ENCODE measurements at regions not wholly inside any gene's neighbourhood (a gene's known extent, or its start where the extent isn't known, plus 50 kb on each side); places are given as distances from the start of the nearest gene placed in this dataset.

DNA sequence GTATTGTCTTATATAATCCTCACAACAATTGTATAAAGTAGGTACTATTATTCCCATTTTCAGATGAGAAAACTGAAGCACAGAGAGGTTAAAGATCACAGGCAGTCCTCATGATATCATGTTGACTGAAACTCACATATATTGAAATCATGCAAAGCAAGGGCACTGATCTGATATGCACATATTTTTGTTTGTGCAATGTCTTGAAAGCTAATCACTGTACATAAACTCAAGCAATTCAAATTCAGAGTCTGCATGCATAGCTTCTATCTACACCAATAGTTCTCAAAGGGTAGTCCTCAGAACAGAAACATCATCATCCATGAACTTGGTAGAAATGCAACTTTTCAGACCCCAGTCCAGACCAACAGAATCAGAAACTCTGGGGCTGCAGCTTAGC lies 119.2 kb upstream of the STT3B start:
- H4K20me1 ChIP-seq (ENCODE audit: insufficient read depth, low read length), result no peaks in the 10 kb centered on the region
- DNase-seq (ENCODE audit: insufficient read length, low spot score, missing footprints), result no peak
- TF ChIP-seq, protein P1, sequence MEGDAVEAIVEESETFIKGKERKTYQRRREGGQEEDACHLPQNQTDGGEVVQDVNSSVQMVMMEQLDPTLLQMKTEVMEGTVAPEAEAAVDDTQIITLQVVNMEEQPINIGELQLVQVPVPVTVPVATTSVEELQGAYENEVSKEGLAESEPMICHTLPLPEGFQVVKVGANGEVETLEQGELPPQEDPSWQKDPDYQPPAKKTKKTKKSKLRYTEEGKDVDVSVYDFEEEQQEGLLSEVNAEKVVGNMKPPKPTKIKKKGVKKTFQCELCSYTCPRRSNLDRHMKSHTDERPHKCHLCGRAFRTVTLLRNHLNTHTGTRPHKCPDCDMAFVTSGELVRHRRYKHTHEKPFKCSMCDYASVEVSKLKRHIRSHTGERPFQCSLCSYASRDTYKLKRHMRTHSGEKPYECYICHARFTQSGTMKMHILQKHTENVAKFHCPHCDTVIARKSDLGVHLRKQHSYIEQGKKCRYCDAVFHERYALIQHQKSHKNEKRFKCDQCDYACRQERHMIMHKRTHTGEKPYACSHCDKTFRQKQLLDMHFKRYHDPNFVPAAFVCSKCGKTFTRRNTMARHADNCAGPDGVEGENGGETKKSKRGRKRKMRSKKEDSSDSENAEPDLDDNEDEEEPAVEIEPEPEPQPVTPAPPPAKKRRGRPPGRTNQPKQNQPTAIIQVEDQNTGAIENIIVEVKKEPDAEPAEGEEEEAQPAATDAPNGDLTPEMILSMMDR (IDR thresholded peaks at IDR 0.05; ENCODE audit: extremely low read depth, low read depth, low read length), result no peak
- H3K4me3 ChIP-seq (ENCODE audit: insufficient read depth, low read length), result no peak overlapping the region
- H3K4me1 ChIP-seq (ENCODE audit: insufficient read depth, low read length), result no peaks in the 10 kb centered on the region
- no peak overlapping the region for H3K27ac ChIP-seq (ENCODE audit: low read depth, low read length)
- H3K4me2 ChIP-seq (ENCODE audit: insufficient read depth, low read length), result no peak overlapping the region
- H2AFZ ChIP-seq (ENCODE audit: low read length), result no peak overlapping the region
- H3K27me3 ChIP-seq (ENCODE audit: insufficient read depth, low read length), result no peaks in the 10 kb centered on the region
- no peaks in the 10 kb centered on the region for H3K36me3 ChIP-seq (ENCODE audit: insufficient read depth, low read length)
- no peaks in the 10 kb centered on the region for H3K79me2 ChIP-seq (ENCODE audit: insufficient read depth, low read length)
- H3K9me3 ChIP-seq (ENCODE audit: low read depth, low read length), result peaks cover under 1% of the 10 kb centered on the region

- Histone ChIP-seq H3K9me3 (ENCODE audit: low read depth, low read length) (peaks cover 2% of the 10 kb centered on the region), H3K36me3 (ENCODE audit: insufficient read depth, low read length) (no peaks in the 10 kb centered on the region), H3K27ac (ENCODE audit: low read depth, low read length) (no peak overlapping the region), H3K4me1 (ENCODE audit: insufficient read depth, low read length) (no peaks in the 10 kb centered on the region), H3K27me3 (ENCODE audit: insufficient read depth, low read length) (no peaks in the 10 kb centered on the region), H3K79me2 (ENCODE audit: insufficient read depth, low read length) (no peaks in the 10 kb centered on the region), H2AFZ (ENCODE audit: low read length) (no peak overlapping the region), H4K20me1 (ENCODE audit: insufficient read depth, low read length) (no peaks in the 10 kb centered on the region), H3K4me2 (ENCODE audit: insufficient read depth, low read length) (no peak overlapping the region), H3K4me3 (ENCODE audit: insufficient read depth, low read length) (no peak overlapping the region)
- DNase-seq (ENCODE audit: insufficient read length, low spot score, missing footprints), result no peak
- TF ChIP-seq, protein P1 (IDR thresholded peaks at IDR 0.05; ENCODE audit: extremely low read depth, low read depth, low read length), result no peak
Measured at GRCh38 chr3:31416980-31417379, 115.7 kb upstream of the STT3B start.

DNA sequence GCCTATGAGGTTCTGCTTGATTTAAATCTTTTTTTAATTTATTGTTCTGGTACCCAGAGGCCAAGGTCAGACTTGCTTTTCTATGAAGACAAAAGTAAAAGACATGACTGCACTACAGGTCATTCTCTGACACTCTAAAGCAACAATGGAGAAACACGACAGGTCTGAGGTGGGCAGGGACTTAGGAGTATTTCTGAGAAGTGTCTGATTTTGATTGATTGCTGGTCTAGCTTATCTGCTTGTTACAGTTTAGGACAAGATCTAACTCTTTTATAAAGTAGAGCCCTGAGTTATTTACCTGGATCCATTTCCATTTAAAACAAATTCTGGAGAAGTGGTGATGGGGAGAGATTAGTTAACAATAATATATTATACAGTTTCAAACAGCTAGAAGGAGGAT lies 115.2 kb upstream of the STT3B start:
- H3K4me2 ChIP-seq (ENCODE audit: insufficient read depth, low read length), result no peak overlapping the region
- no peak overlapping the region for H3K27ac ChIP-seq (ENCODE audit: low read depth, low read length)

DNA sequence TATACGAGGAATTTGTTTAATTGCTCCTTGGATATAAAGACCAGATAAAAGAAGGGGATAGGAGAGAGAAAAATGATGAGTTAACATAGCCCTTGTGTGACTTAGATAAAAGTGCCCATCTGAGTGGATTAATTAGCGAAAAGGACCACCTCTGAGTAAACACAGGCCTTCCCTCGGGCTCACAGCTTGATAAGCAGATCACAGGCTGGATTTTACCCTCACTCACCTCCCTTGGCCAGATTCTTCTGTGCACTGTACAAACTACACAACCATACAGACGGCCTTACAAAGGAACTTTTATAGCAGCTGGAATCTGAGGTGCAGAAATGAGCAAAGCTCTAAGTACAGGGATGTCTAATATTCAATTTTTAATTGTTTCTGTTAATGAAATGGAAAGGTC lies 112.4 kb upstream of the STT3B start:
- H3K9me3 ChIP-seq (ENCODE audit: low read depth, low read length), result peaks cover 2% of the 10 kb centered on the region
- no peaks in the 10 kb centered on the region for H4K20me1 ChIP-seq (ENCODE audit: insufficient read depth, low read length)
- H3K79me2 ChIP-seq (ENCODE audit: insufficient read depth, low read length), result no peaks in the 10 kb centered on the region
- DNase-seq (ENCODE audit: insufficient read length, low spot score, missing footprints), result no peak
- H3K4me2 ChIP-seq (ENCODE audit: insufficient read depth, low read length), result no peak overlapping the region
- no peak overlapping the region for H3K27ac ChIP-seq (ENCODE audit: low read depth, low read length)
- no peaks in the 10 kb centered on the region for H3K27me3 ChIP-seq (ENCODE audit: insufficient read depth, low read length)
- TF ChIP-seq, protein P1 (IDR thresholded peaks at IDR 0.05; ENCODE audit: extremely low read depth, low read depth, low read length), result no peak
- no peaks in the 10 kb centered on the region for H3K4me1 ChIP-seq (ENCODE audit: insufficient read depth, low read length)
- no peak overlapping the region for H3K4me3 ChIP-seq (ENCODE audit: insufficient read depth, low read length)
- no peak overlapping the region for H2AFZ ChIP-seq (ENCODE audit: low read length)
- H3K36me3 ChIP-seq (ENCODE audit: insufficient read depth, low read length), result no peaks in the 10 kb centered on the region

More for the DNA sequence above, 115.2 kb upstream of the STT3B start:
- Histone ChIP-seq H3K36me3 (ENCODE audit: insufficient read depth, low read length) (no peaks in the 10 kb centered on the region), H2AFZ (ENCODE audit: low read length) (no peak overlapping the region), H4K20me1 (ENCODE audit: insufficient read depth, low read length) (no peaks in the 10 kb centered on the region), H3K79me2 (ENCODE audit: insufficient read depth, low read length) (no peaks in the 10 kb centered on the region), H3K4me1 (ENCODE audit: insufficient read depth, low read length) (no peaks in the 10 kb centered on the region), H3K27me3 (ENCODE audit: insufficient read depth, low read length) (no peaks in the 10 kb centered on the region), H3K4me3 (ENCODE audit: insufficient read depth, low read length) (no peak overlapping the region), H3K9me3 (ENCODE audit: low read depth, low read length) (peaks cover 2% of the 10 kb centered on the region)
- no peak for DNase-seq (ENCODE audit: insufficient read length, low spot score, missing footprints)
- TF ChIP-seq, protein P1 (IDR thresholded peaks at IDR 0.05; ENCODE audit: extremely low read depth, low read depth, low read length), result no peak
